NCI-H345 (cell line): ENCODE measurements at regions not wholly inside any gene's neighbourhood (a gene's known extent, or its start where the extent isn't known, plus 50 kb on each side); places are given as distances from the start of the nearest gene placed in this dataset.

Experiments
- DNase-seq: peaks from one replicate; lab custom pipeline; 2025; lab: John Stamatoyannopoulos, UW

DNA sequence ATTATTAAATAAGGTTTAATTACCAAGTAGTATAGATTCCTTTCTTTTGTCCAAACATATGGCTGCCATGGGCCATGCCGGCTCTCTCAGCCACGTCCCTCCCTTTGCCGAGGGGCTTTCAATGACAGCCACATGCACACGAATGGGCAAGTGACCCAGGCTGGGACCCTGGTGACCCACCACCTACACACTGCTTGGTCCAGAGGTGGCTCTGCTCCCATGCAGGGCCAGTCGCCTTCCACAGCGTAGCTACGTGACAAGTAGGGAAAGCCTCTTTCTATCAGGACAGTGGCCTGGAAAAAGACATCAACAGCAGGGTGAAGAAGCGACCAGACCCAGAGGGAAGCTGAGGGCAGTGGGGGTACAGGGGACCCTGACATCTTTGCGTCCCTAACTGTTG, 152.8 kb upstream of the CST7 start:
- DNase-seq = no peak

DNA sequence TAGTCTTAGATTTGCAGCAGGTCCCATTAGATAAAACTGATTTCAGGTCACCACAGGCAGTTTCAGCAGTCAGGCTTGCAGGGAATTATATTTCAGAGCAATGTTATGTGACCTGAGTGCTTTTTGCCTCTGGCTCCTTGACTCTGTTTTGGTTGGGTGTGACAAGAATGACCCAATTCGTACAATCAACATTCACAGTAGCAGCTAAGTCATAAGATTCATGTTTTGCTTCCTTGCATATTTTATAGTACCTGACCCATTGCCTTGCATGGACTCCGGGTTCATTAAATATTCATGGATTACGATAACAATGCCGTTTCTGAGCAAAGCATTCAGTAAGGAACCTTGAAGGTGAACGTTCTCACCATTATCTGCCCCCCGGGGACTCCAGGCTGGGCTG, 152.0 kb upstream of the CST7 start:
- DNase-seq = no peak

DNA sequence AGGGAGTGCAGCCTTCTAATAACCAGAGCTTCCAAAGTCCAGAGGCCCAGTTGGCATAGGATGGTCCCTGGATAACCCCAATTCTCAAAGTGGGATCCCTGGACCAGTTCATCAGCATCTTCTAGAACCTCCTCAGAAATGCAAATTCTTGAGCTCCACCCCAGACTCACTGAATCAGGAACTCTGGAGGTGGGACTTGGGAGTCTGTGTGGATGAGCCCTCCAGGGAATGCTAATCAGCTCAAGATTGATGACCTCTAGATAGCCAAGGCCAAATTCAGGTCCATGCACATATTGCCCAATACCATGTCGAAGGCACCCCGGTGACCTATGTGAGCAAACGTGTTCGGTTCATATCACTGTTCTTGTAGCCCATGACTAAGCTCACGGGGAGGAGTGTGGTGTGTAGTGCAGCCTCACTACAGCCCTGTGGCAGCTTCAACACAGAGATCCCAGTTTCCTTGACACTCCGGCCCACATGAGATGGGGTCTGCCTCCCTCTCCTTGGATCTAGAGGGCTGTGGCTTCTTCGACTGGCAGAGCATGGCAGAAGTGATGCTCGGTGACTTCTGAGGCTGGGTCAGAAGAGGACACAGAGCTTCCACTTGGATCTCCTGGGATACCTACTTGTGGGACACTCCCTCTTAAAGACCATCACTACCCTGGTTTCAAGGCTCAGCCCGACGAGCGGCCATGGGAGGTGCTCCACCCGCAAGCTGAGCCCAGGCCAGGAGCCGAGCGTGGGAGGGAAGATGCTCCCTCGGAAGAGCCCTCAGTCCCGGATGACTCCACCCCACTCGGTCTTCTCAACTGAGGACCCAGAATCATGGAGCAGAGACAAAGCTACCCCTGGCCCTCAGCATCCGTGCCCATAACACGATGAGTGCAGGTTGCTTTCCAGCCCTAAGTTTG, 151.1 kb upstream of the CST7 start:
- DNase-seq = no peak

DNA sequence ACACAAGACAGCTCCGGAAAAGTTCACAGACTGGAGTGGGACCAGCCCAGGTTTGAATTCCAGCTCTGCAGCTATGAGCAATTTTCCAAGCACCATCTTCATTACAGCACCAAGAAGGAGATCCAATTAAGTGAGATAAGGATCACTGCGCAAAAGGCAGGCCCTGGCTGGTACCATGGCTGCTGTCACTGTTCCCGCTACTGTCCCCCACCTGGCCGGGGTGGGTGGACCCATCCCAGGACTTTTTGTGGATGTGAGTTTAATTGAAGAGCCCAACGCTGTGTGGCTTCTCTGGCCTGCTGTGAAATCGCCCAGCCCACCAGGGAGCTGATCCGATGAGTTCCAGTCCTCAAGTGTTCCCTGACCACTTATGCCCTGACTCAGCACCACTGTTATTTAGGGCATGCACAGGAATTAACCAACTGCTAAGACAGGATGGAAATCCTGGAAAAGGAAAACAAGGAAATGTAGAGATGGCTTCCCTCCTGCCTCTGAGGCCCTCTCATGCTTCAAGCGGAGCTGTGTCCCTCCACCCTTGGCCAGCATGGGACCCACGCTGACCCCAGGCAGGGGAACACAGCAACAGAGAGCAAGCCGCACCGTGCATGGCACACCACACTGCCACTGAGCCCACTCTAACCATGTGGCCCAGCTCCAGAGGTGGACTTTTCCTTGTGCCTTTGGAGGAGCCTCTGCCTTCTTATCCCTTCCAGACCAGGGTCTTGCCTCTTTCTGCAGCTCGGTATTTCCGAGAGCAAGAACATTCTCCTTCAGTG, 150.0 kb upstream of the CST7 start:
- no peak for DNase-seq

DNA sequence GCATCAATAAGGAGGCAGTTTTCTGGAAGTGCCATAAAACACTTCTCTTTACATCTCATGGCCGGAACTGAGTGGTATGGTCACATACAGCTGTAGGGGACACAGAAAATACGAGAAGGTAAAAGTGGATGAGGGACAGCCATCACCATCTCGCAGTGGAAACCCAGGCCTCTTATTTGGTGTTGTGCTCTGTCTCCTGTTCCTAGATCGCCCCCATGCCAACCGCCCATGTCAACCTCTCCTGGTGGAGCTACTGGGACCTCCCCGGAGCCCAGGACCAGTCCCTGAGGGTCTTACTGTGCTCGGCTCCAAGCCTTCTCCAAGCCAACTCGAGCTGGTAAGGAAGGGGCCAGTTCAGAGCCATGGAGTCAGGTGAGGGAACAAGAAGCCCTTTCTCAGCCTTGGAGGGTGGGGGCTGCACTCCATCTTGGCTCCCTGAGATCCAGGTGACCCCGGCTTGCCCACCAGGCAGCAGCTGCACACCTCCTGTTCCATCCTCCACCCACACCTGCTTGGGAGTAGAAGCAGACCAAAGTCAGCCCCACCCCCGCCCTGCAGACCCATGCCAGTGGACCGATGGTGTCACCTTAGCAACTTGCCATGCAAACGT, 149.0 kb upstream of the CST7 start:
- no peak for DNase-seq

DNA sequence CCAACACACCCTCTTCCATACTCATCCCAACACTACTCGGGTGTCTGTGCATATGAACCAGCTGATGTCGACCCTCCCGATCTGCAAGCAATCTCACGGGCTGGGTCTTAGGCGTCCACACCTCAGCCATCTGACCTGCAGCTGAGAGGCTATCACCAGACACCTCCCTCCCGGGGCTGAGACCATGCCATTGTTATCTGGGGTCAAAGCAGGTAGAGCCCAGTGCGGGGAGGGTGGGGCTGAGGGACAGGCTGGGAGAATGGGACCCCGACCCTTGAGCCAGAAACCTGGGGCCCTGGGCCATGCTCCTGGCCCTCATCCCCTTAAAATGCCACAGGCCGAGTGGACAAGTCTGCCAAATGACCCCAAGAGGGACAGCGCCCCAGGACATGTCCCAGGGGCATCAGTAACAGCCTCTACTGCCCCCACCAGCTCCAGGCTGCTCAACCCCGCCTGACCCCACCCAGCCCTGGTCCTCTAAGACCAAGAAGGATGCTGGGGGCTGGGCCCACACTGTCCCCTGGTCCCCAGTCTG, 146.7 kb upstream of the CST7 start:
- DNase-seq = no peak

DNA sequence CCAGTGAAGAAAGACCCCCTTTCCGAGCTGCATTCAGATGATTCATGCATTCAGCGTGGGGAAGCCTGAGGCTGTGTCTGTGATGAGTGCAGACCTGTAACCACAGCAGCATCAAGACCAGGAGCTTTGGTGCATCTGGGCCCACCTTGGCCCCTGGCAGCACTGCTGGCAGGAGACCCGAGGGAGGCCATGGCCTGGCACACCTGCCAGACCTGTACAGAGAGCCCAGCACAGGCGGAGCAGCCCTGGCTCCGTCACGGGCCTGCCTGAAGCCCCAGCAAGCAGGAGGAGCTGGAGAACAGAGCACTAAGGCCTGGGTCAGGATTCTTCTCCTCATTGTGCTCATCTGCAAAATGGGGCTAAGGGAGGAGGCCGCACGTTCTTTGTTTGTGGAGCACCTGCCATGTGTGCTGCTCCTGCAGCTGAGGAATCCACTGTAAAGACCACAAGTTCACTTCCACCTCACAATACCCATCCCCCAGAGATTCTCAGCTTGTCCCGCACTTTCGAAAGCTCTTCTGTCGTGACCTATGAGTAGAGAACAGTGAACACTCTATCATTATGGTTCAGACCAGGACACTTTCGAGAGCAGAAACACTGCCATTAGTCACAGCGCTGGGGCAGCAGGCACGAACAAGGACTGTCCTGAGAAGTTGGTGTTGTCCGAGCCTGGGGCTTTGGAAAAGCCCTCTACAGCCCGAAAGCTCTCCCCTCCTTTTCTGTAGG, 144.4 kb upstream of the CST7 start:
- no peak for DNase-seq

DNA sequence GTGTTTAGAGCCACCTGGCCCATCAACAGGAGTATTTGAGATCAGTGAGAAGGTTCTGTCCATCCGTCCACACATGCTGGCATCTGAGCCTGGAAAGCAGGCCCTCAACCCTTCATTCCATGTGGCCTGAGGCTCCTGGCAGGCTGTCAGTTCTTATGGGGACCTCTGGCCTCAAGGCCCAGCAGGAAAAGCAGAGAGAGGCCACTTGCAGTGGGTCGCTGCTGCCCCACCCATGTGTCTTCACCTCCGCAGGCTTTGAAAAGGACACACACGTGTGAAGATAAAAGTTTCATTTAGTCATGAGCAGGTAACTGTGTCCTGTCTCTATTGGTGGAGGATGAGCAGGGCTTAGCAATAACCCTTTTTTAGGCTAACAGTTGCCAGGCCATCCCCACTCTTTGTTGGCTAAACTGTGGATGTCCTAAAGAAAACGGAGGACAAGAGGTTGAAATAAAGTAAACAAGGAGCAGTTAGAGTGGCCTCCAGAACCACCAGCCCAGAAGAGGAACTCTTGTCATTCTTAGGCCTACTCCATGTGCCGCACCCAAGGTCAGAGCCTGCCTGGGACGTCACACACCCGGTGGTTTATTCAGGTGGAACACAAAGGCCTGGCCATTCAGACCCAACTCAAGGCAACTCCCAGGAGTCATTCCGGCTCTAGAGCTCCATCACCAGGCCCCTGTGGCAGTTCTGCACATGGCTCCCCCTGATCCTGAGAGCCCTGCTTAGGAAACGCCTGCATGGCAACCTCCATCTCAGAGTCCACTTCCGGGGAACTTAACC, 143.4 kb upstream of the CST7 start:
- no peak for DNase-seq

DNA sequence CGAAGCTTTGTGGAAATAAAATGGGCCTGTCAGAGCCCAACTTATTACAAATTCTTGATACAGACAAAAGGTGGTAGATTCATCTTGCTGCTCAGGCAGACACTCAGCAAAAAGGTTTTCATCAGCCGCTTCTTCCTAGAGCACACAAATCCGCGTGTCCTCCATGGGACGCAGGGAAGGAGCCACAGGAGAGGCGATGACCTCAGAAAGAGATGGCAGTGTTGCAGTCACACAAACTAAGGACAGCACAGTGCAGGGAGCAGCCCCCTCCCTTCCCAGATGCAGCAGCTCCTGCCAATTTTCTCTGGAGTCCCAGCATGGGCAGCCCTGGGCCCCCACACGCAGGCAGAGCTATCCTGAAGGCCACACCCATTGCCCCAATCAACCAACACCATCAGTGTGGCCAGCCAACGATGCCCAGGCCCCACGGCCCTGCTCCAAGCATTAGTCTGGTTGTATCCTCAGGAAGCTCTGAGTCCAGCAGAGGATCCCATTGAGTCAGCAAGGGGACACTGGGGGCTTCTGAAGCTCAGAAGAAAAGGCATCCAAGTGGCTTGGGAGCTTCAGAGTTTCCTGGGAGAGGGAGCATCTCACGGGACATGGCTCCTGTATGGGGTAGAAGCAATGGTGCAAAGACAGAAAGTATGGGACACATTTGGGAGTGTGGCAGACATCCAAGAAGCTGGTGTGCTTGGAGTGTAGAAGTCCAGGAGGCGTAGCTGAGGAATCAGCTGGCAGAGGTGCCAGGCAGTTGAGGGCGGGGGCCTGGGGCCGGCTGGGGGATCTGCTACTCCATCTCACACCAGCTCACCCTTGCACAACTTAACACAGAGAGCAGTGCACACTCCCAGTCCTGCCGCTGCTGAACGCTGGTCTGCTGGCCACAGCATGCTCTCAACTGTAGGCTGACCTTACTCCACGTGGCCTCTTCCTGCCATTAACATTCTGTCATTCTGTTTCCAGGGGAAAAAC, 142.1 kb upstream of the CST7 start:
- no peak for DNase-seq

DNA sequence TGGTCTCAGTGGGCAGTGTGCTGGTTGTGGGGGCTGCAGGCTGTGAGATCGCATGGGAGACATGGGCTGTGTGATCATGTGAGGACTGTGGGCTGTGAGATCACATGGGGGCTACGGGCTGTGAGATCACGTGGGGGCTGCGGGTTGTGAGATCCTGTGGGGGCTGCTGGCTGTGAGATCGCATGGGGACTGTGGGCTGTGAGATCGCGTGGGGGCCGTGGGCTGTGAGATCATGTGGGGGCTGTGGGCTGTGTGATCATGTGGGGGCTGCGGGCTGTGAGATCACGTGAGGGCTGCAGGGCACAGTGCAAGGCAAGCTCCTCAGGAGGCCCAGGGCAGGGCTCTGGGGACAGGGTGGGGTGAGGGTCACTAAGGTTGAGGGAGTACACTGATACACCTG, 140.5 kb upstream of the CST7 start:
- no peak for DNase-seq

DNA sequence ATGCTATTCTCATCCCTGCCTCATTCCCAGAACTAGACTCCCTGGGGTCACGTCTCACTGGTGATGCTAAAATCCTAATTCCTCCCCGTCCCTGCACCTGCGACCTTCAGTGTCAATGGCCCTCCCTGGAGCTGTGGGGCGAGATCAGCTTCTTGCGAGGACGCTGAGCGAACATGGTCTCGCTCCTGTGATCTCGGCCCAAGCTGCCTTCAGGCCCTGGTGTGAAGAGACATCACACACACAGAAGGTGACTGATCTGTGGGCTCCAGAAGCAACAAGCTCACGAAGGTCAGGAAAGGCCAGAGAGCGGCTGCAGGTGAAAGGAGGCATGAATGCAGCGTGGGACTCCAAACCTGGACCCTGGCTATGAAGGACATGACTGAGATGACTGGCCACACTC, 139.5 kb upstream of the CST7 start:
- no peak for DNase-seq

DNA sequence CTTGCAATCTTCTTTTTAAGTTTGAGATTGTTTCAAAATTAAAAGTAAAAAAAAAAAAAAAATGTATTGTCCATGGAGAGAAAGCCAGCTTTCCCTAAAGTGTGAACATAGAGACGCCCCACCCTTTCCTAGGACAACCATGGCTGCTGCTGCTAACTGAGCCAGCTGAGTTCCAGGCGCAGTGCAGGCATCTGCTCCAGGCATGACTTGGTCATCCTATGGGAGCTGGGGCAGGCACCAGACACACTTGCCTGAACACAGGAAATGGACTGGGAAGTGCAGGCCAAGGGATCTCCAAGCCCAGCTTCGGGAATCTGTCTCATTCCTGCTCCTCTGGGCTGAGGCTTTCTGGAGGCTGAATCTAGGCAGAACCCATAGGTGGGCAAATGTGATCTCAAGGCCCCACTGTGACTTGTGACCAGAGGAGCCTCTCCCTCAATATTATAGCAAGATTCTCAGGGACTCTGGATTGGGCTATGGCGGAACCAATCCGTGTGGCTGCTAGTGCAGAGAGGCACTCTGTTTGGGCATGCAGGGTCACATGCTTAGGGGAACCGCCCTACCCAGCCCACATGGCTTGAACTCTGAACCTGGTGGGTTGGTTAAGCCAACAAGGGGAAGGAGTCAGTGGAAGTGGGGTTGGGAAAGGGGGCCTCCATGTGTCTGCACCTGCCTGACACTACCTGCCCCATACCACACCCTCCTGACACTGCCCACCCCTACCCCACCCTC, 138.2 kb upstream of the CST7 start:
- DNase-seq = no peak

DNA sequence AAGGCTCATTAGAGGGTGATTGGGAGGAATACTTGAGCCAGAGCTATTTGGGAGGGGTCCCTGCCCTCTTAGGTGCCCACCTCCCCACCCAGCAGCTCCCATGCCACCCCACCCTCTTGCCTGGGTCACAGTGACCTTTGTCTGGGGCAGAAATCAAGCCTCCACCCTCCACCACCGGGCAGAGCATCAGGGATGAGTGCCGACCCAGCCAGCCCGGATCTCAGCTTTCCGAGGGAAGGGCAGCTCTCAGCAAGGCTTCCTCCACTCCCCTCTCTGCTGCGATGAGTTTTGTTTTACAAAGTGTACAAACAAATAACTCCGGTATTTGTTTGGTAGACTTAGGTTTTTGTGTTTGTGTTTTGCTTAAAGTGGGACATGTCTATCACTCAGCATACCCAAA, 136.7 kb upstream of the CST7 start:
- DNase-seq = no peak

DNA sequence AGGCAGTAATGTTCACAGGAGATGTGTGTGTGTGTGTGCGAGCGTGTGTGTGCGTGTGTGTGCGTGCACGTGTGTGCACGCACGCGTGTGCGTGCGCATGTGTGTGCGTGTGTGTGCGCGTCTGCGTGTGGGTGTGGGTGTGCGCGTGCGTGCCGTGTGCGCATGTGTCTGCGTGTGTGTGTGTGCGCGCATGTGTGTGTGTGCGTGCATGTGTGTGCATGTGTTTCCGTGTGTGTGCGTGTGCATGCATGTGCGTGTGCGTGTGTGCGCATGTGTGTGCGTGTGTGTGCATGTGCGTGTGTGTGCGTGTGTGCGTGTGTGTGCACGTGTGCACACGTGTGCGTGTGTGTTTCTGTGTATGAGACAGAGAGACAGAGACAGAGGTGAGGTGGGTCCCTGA, 136.0 kb upstream of the CST7 start:
- no peak for DNase-seq

DNA sequence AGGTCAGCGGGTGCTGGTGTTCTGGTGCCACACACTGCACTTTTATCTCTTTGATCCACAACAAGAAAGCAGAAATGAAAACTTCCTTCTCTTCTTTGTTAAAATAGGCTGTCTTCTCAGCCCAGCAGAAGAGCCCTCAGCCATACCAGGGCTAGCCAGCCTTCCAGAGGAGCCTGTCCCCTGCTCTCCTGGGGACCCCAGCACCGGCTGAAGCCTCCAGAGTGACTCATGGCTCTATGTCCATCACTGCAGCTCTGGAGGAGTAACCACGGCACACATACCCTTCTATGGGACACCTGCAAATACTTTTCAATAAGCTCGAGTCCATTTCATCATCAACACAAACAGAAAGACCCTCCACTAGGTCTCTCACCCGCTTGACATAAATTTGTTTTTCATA, 135.6 kb upstream of the CST7 start:
- no peak for DNase-seq

DNA sequence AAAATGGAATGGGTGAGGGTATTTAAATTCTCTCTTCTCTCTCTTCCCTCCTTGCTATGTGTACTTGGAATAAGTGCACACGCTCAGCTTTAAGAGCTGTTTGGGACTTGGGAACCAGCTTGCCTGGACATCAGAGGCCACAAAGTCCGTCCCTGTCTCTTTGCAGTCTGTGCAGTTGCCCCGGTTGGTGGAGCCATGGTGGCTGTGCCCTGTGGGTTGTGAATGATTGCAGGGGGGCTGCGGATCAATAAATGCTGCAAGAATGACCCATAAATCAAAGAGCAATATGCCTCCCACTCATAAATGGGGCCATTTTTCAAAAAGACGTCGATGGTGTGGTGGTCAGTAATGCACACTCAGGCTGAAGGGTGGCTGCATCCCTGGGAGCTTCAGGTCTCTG, 135.1 kb upstream of the CST7 start:
- no peak for DNase-seq

DNA sequence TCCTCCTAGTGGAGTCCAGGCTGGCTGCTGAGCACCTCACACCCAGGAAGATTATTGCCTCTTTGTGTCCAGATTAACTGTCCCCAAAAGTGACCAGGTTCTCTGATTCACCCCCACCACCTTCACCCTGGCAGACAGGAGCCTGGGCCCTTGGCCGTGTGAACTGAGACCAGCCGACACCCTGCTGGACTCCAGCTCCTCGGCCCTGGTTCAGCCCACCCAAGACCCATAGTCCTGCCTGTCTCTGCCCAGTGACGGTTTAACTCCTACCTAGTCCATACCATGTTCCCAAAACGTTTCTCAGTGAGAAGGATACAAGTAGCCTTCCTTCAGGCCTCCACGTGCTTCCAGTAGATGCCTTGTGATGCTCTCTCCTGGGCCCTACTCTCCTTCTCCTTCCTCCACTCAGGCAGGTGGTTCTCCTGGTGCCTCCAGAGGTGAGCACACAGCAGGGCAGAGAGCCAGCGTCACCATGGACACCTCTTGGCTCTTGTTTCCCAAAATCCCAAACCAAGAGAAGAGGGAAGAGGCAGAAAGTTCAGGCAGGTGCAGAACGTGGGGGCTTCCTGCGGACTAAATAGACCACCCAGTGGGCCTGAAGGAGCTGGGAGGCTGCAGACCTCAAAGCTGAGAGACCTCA, 134.4 kb upstream of the CST7 start:
- DNase-seq = peak; percentile 39

DNA sequence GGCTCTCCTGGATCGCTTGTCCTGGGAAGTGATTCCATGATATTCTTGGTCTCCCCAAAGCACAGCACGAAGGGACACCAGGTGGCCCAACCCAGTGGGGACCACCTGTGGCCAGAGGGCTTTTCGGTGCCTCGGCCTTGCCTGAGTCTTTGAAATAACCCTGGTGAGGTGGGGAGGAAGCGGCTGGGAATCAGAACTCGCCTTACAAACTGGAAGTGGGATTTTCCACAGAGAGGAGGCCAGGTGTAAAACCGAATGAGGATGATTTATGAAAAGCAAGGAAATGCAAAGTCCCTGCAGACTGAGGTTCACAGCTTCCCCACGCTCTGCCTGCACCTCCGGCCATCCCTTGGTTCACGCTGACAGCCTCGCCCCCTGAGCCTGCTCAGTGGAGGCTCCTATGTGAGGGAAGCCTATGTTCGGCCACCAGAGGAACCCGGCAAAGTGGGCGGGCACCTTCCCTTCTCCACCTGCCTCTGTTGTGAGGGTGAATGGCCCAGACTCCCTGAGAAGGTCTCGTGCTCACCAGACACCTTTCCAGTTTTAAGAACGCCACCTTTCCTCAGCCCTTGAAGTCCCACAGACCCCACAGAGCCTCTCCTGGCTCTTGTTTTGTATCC, 133.8 kb upstream of the CST7 start:
- DNase-seq = no peak
